Mucosa of rectum (tissue), 2 donors: ENCODE measurements at regions not wholly inside any gene's neighbourhood (a gene's known extent, or its start where the extent isn't known, plus 50 kb on each side); places are given as distances from the start of the nearest gene placed in this dataset.

Experiments used
- H3K27ac ChIP-seq, 2 donors: one replicate each; pipeline ENCODE4 v1.7.0; 2013; ENCODE audit warnings: inconsistent platforms in 2 of 2, low read depth in 2 of 2, low read length in 2 of 2
- H3K27me3 ChIP-seq, 2 donors: one replicate each; pipeline ENCODE4 v1.7.0; 2013; ENCODE audit warnings: low read length in 2 of 2; ENCODE audit not compliant: control insufficient read depth in 2 of 2, insufficient read depth in 2 of 2
- H3K36me3 ChIP-seq, 2 donors: one replicate each; pipeline ENCODE4 v1.7.0; 2013; ENCODE audit warnings: low read length in 2 of 2; ENCODE audit not compliant: control insufficient read depth in 2 of 2, insufficient read depth in 2 of 2
- H3K4me1 ChIP-seq, 2 donors: one replicate each; pipeline ENCODE4 v1.7.0; 2013; ENCODE audit warnings: low read length in 2 of 2, mild to moderate bottlenecking in 1 of 2; ENCODE audit not compliant: control insufficient read depth in 2 of 2, insufficient read depth in 2 of 2
- H3K4me3 ChIP-seq, 2 donors: one replicate each; pipeline ENCODE4 v1.7.0; 2013; ENCODE audit warnings: low read length in 2 of 2
- H3K9ac ChIP-seq, 2 donors: one replicate each; pipeline ENCODE4 v1.7.0; 2013; ENCODE audit warnings: low read length in 2 of 2, low read depth in 1 of 2, mild to moderate bottlenecking in 1 of 2
- H3K9me3 ChIP-seq, 2 donors: one replicate each; pipeline ENCODE4 v1.7.0; 2013; ENCODE audit warnings: low read length in 2 of 2; ENCODE audit not compliant: control insufficient read depth in 2 of 2
- donor health status: healthy.
- donor health status: Normal muscosa, but diverticular disease.

GRCh38 chr22:25380122-25380747, 160.8 kb downstream of the CRYBB2 start:
- Histone ChIP-seq H3K9ac (no peak overlapping the region), H3K4me3 (no peak overlapping the region), H3K27ac (no peak overlapping the region), H3K36me3 (peaks cover 10 to 18% of the 10 kb centered on the region in 2 donors), H3K27me3 (no peaks in the 10 kb centered on the region), H3K9me3 (no peaks in the 10 kb centered on the region), H3K4me1 (no peaks in the 10 kb centered on the region)

DNA sequence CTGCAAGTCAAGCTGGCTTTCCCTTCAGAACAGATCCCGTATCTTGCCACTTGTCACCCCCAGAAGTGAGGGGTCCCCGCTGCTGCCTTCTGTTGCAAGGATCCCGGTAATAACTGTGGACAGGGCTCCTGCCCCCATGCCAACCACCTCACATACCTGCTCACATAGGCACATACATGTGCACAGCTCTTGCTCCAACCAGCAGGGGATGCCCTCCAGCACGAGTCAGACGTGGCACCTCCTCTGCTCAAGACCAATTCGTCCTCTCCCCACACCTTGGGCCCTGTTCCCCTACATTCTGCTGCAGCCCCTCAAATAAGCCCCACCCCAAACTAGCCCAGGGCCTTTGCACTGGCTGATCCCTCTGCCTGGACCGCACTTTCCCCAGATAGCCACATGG, 163.3 kb downstream of the CRYBB2 start:
- peaks cover 8 to 14% of the 10 kb centered on the region in 2 donors for H3K36me3 ChIP-seq
- no peak overlapping the region for H3K9ac ChIP-seq
- no peaks in the 10 kb centered on the region for H3K4me1 ChIP-seq
- no peak overlapping the region for H3K27ac ChIP-seq
- no peaks in the 10 kb centered on the region for H3K9me3 ChIP-seq
- no peaks in the 10 kb centered on the region for H3K27me3 ChIP-seq
- H3K4me3 ChIP-seq, result no peak overlapping the region

GRCh38 chr22:25383278-25383820, 163.9 kb downstream of the CRYBB2 start:
- Histone ChIP-seq H3K4me1 (no peaks in the 10 kb centered on the region), H3K4me3 (no peak overlapping the region), H3K36me3 (peaks cover 7 to 14% of the 10 kb centered on the region in 2 donors), H3K27me3 (no peaks in the 10 kb centered on the region), H3K9me3 (no peaks in the 10 kb centered on the region), H3K9ac (no peak overlapping the region), H3K27ac (no peak overlapping the region)

DNA sequence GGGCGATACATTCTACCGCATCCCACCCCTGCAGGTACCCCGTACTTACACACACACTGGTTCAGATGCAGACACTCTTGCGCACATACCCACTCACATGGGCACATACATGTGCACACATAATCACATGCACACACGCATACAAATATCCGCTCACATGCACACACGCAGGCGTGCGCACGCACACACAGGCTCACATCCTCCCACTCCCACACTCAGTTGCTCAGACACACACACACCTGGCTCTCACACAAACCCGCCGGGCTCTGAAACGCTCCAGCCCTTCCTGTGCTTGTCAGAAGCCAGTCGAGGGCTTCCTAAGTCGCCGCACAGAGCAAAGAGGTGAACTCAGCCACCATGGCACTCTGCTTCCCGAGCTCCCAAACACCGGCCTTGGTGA, 164.5 kb downstream of the CRYBB2 start:
- Histone ChIP-seq H3K9ac (no peak overlapping the region), H3K27me3 (no peaks in the 10 kb centered on the region), H3K4me1 (peaks cover 0 to under 1% of the 10 kb centered on the region in 2 donors), H3K4me3 (no peak overlapping the region), H3K9me3 (no peaks in the 10 kb centered on the region), H3K36me3 (peaks cover 4 to 10% of the 10 kb centered on the region in 2 donors), H3K27ac (no peak overlapping the region)

- Histone ChIP-seq H3K9me3 (no peaks in the 10 kb centered on the region), H3K9ac (no peak overlapping the region), H3K27ac (no peak overlapping the region), H3K36me3 (no peaks in the 10 kb centered on the region), H3K4me1 (peaks cover 2 to 6% of the 10 kb centered on the region in 2 donors), H3K4me3 (no peak overlapping the region), H3K27me3 (no peaks in the 10 kb centered on the region)
Measured at GRCh38 chr22:25386538-25386884, 167.1 kb downstream of the CRYBB2 start.

DNA sequence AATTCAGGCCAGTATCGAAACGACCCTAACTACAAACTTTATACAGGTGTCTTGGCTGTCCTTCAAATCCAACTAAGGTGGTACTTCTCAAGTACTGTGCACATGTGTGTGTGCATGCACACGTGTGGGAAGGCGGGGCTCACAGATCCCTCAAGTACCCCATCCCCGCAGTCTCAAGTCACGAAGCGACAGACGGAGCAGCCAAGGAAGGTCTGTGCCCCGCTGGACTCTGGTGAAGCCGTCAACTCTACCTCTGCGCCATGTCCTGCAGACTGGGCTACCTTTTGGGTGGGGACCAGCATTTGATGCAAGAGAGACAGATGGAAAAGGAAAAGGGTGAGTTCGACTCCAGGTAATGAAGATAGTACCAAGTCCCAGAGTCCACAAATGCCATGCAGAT, 169.0 kb downstream of the CRYBB2 start:
- Histone ChIP-seq H3K9me3 (no peaks in the 10 kb centered on the region), H3K9ac (no peak overlapping the region), H3K27ac (no peak overlapping the region), H3K27me3 (no peaks in the 10 kb centered on the region), H3K4me3 (no peak overlapping the region), H3K36me3 (no peaks in the 10 kb centered on the region), H3K4me1 (peaks cover 2 to 6% of the 10 kb centered on the region in 2 donors)

DNA sequence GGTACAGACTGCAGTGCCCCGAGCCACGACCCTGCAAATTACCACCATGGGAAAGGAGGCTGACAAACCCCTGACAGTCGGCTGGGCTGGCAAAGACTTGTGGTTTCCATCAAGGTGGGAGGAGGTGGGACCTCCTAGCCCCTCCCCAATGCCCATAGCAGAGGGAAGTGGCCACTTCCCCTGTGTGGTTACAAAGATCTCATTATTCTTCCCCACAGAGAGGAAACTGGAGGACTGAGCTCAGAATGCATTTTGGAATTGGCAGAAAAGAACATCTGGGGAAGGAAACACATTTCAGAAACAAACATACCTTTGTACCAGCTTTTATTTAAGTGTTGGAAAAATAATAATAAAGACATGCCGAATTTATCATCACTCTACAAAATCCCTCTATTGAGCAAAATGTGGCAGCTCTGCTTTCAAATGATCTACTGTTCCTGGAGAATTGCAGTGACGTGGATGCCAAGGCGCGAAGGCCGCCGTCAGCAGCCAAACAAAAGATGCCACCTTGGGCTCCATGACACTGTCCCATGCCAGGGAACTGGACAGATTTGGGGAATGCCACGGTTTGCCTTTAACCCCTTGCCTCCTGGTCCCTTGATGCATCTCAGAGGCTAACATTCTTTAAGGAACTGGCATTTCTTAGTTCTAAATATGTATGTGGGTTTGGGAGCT, 169.6 kb downstream of the CRYBB2 start:
- H3K27ac ChIP-seq, result no peak overlapping the region
- no peaks in the 10 kb centered on the region for H3K27me3 ChIP-seq
- H3K36me3 ChIP-seq, result no peaks in the 10 kb centered on the region
- no peaks in the 10 kb centered on the region for H3K9me3 ChIP-seq
- H3K9ac ChIP-seq, result no peak overlapping the region
- H3K4me1 ChIP-seq, result peaks cover 2 to 6% of the 10 kb centered on the region in 2 donors
- H3K4me3 ChIP-seq, result no peak overlapping the region

DNA sequence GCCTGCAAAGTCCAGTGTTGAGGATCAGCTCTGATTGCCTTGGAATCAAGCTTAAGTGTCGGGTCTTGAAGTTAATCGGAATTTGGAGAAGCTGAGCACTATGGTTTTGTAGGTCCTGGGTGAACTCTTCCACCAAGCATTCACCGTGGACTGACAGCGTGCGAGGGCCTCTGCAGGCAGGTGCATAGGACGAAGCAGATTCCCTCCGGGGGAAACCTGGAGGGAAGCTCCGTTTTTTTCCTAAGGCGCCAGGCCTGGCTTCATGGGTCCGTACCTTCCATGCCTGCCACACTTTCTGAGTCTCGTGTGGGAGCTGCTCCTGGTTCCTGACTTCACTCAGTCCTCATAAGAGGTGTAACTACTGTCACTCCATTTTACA, 170.1 kb downstream of the CRYBB2 start:
- Histone ChIP-seq H3K4me1 (peaks cover 2 to 6% of the 10 kb centered on the region in 2 donors), H3K27ac (no peak overlapping the region), H3K36me3 (no peaks in the 10 kb centered on the region), H3K4me3 (no peak overlapping the region), H3K9ac (no peak overlapping the region), H3K9me3 (no peaks in the 10 kb centered on the region), H3K27me3 (no peaks in the 10 kb centered on the region)

DNA sequence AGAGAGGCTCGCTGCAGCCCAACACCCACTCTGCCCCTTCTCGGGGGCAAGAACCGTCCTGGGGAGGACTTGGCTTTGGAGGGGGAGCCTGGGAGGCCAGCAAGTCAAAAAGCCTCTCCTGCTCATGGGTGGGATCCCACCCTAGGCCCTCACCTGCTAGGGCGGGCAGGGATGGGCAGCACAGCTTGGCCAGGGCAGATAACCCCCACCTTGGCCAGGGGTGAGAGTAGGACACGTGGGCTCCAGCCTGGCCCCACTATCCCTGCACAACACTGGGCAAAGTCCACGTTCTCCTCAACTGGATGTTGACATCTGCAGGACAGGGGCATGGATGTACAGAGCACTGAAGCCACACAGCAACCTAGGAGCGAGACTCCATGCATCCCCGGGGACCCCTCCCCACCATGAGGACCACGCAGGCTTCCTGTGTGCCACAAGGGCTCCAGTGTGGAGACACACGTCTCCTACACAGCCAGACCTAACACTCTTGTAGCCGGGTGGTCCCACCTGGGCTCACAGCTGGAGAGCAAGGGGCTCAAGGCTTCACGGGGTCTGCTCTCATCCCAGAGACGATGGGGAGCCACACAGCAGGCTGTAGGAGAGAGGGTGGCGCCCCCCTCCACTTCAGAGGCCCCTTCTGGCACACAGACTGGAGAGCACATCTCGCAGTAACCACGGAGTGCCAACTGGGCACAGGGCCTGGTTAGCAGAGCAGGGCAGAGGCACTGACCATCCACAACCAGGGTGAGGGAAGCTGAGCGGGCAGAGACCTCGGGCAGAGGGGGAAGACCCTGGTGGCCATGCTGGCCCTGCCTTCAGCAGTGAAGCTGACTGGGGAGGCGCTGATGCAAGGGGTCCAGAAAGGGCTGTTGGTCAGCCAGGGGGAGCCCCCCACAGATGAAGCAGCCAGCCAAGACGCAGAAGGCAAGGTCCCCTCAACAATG, 171.1 kb downstream of the CRYBB2 start:
- Histone ChIP-seq H3K27me3 (no peaks in the 10 kb centered on the region), H3K4me1 (peaks cover 2 to 6% of the 10 kb centered on the region in 2 donors), H3K9ac (no peak overlapping the region), H3K36me3 (no peaks in the 10 kb centered on the region), H3K9me3 (no peaks in the 10 kb centered on the region), H3K4me3 (no peak overlapping the region), H3K27ac (no peak overlapping the region)

- no peak overlapping the region for H3K9ac ChIP-seq
- H3K36me3 ChIP-seq, result no peaks in the 10 kb centered on the region
- H3K4me1 ChIP-seq, result peaks cover 2 to 11% of the 10 kb centered on the region in 2 donors
- H3K4me3 ChIP-seq, result no peak overlapping the region
- H3K27me3 ChIP-seq, result no peaks in the 10 kb centered on the region
- no peak overlapping the region for H3K27ac ChIP-seq
- H3K9me3 ChIP-seq, result no peaks in the 10 kb centered on the region
Measured at GRCh38 chr22:25392584-25392983, 171.9 kb upstream of the GRK3 start.
